Body of pancreas (tissue), 4 donors: ENCODE measurements at regions not wholly inside any gene's neighbourhood (a gene's known extent, or its start where the extent isn't known, plus 50 kb on each side); places are given as distances from the start of the nearest gene placed in this dataset.

Source experiments
- CTCF ChIP-seq, 7 experiments: fragments of 450-650 bp in 4 of 7; fragments of 200-600 bp in 3 of 7; sonication (generic) in 3 of 7; IDR thresholded peaks; one replicate each; pipeline ENCODE4 v1.5.1; 2016 to 2019; ENCODE audit warnings: antibody characterized with exemption in 7 of 7
- POLR2A ChIP-seq, 3 donors: fragments of 450-650 bp; IDR thresholded peaks; one replicate each; pipeline ENCODE4 v1.6.1; 2016; ENCODE audit warnings: antibody characterized with exemption in 3 of 3, mild to moderate bottlenecking in 2 of 3

- TF ChIP-seq CTCF (IDR thresholded peaks at IDR 0.05) (no peak), POLR2A (IDR thresholded peaks at IDR 0.05) (no peak)
Observed at GRCh38 chr3:71846185-71846584, 61.2 kb upstream of the PROK2 start.
